ENCODE measurements at regions not wholly inside any gene's neighbourhood (a gene's known extent, or its start where the extent isn't known, plus 50 kb on each side); places are given as distances from the start of the nearest gene placed in this dataset.

GRCh38 chr16:59411961-59412841 lies 678.1 kb upstream of the GOT2 start:
- Histone ChIP-seq H3K27ac (ENCODE audit: low read depth in 1 of 2, low read length in 2 of 2) (no peak overlapping the region), H3K4me1 (ENCODE audit: control insufficient read depth in 4 of 4, insufficient read depth in 4 of 4, low read length in 3 of 4) (no peaks in the 10 kb centered on the region), H3K4me3 (ENCODE audit: low read depth in 1 of 3, low read length in 3 of 3) (no peak overlapping the region), H3K27me3 (ENCODE audit: control insufficient read depth in 4 of 4, insufficient read depth in 4 of 4, low read length in 3 of 4) (no peaks in the 10 kb centered on the region), H3K9me3 (ENCODE audit: control insufficient read depth in 4 of 4, low read length in 3 of 4) (no peaks in the 10 kb centered on the region), H3K9ac (ENCODE audit: low read depth in 1 of 2, low read length in 2 of 2) (no peak overlapping the region), H3K36me3 (ENCODE audit: control insufficient read depth in 4 of 4, insufficient read depth in 3 of 4, low read depth in 1 of 4, low read length in 3 of 4) (no peaks in the 10 kb centered on the region)
- DNase-seq (ENCODE audit: low spot score): no peak
- 60% methylated on average over 5 of the region's 5 CpGs for WGBS
- TF ChIP-seq RXRA (IDR thresholded peaks at IDR 0.05) (no peak), FOXA1 (IDR thresholded peaks at IDR 0.05) (no peak), FOXA2 (IDR thresholded peaks at IDR 0.05) (no peak), SP1 (IDR thresholded peaks at IDR 0.05) (no peak), CTCF (IDR thresholded peaks at IDR 0.05; ENCODE audit: low read depth, low read length, missing input control) (peak; percentile 14), RAD21 (IDR thresholded peaks at IDR 0.05) (peak; percentile 40 to 56)

- Histone ChIP-seq H3K4me1 (ENCODE audit: control insufficient read depth in 4 of 4, insufficient read depth in 4 of 4, low read length in 3 of 4) (no peaks in the 10 kb centered on the region), H3K27me3 (ENCODE audit: control insufficient read depth in 4 of 4, insufficient read depth in 4 of 4, low read length in 3 of 4) (no peaks in the 10 kb centered on the region), H3K9ac (ENCODE audit: low read depth in 1 of 2, low read length in 2 of 2) (no peak overlapping the region), H3K36me3 (ENCODE audit: control insufficient read depth in 4 of 4, insufficient read depth in 3 of 4, low read depth in 1 of 4, low read length in 3 of 4) (no peaks in the 10 kb centered on the region), H3K27ac (ENCODE audit: low read depth in 1 of 2, low read length in 2 of 2) (no peak overlapping the region), H3K9me3 (ENCODE audit: control insufficient read depth in 4 of 4, low read length in 3 of 4) (no peaks in the 10 kb centered on the region), H3K4me3 (ENCODE audit: low read depth in 1 of 3, low read length in 3 of 3) (no peak overlapping the region)
- WGBS: 26% methylated on average over 1 of the region's 1 CpG
- TF ChIP-seq GABPA (IDR thresholded peaks at IDR 0.05 in 1 of 2, conservative IDR thresholded peaks at IDR 0.05 in 1 of 2) (no peak), HNF4A (conservative IDR thresholded peaks at IDR 0.05) (no peak), ATF3 (IDR thresholded peaks at IDR 0.05) (no peak), FOXA1 (IDR thresholded peaks at IDR 0.05) (no peak), EGR1 (IDR thresholded peaks at IDR 0.05; ENCODE audit: low read depth in 2 of 2) (no peak), ZBTB33 (IDR thresholded peaks at IDR 0.05) (no peak)
- DNase-seq (ENCODE audit: low spot score): no peak
These were observed 676.3 kb upstream of the GOT2 start for GRCh38 chr16:59410451-59410850.

- 72% methylated on average over 2 of the region's 2 CpGs for WGBS
- DNase-seq (ENCODE audit: low spot score): no peak
- H3K4me3 ChIP-seq (ENCODE audit: low read depth in 1 of 3, low read length in 3 of 3): no peak overlapping the region
- H3K27me3 ChIP-seq (ENCODE audit: control insufficient read depth in 4 of 4, insufficient read depth in 4 of 4, low read length in 3 of 4): no peaks in the 10 kb centered on the region
- no peaks in the 10 kb centered on the region for H3K4me1 ChIP-seq (ENCODE audit: control insufficient read depth in 4 of 4, insufficient read depth in 4 of 4, low read length in 3 of 4)
- H3K36me3 ChIP-seq (ENCODE audit: control insufficient read depth in 4 of 4, insufficient read depth in 3 of 4, low read depth in 1 of 4, low read length in 3 of 4): no peaks in the 10 kb centered on the region
- no peaks in the 10 kb centered on the region for H3K9me3 ChIP-seq (ENCODE audit: control insufficient read depth in 4 of 4, low read length in 3 of 4)
- H3K9ac ChIP-seq (ENCODE audit: low read depth in 1 of 2, low read length in 2 of 2): no peak overlapping the region
- no peak overlapping the region for H3K27ac ChIP-seq (ENCODE audit: low read depth in 1 of 2, low read length in 2 of 2)
- TF ChIP-seq GABPA (IDR thresholded peaks at IDR 0.05 in 1 of 2, conservative IDR thresholded peaks at IDR 0.05 in 1 of 2) (no peak), JUND (IDR thresholded peaks at IDR 0.05) (no peak), RXRA (IDR thresholded peaks at IDR 0.05) (no peak), CTCF (IDR thresholded peaks at IDR 0.05; ENCODE audit: low read depth, low read length, missing input control) (no peak), FOXA2 (IDR thresholded peaks at IDR 0.05) (no peak), REST (IDR thresholded peaks at IDR 0.05) (no peak), FOXA1 (IDR thresholded peaks at IDR 0.05) (no peak), HNF4A (conservative IDR thresholded peaks at IDR 0.05) (no peak), ZBTB33 (IDR thresholded peaks at IDR 0.05) (no peak)
These were observed 671.7 kb upstream of the GOT2 start for GRCh38 chr16:59405802-59406201.

Data from liver (tissue), 8 donors.